ENCODE measurements at regions not wholly inside any gene's neighbourhood (a gene's known extent, or its start where the extent isn't known, plus 50 kb on each side); places are given as distances from the start of the nearest gene placed in this dataset.
A peak's percentile ranks its signal among the peaks of the same experiment; 100 is the strongest.

GRCh38 chr2:120518819-120519218, 172.9 kb downstream of the INHBB start:
- no peak for TF ChIP-seq CTCF (conservative IDR thresholded peaks at IDR 0.05; ENCODE audit: low read depth, low read length)
- DNase-seq (ENCODE audit: low read depth), result no peak
- H3K4me3 ChIP-seq (ENCODE audit: low read length), result no peak overlapping the region

- no peak for TF ChIP-seq CTCF (conservative IDR thresholded peaks at IDR 0.05; ENCODE audit: low read depth, low read length)
- H3K4me3 ChIP-seq (ENCODE audit: low read length), result no peak overlapping the region
- DNase-seq (ENCODE audit: low read depth), result no peak
Measured at GRCh38 chr2:120519469-120519868, 173.5 kb downstream of the INHBB start.

GRCh38 chr2:120520454-120520853, 174.5 kb downstream of the INHBB start:
- no peak for TF ChIP-seq CTCF (conservative IDR thresholded peaks at IDR 0.05; ENCODE audit: low read depth, low read length)
- no peak for DNase-seq (ENCODE audit: low read depth)
- no peak overlapping the region for H3K4me3 ChIP-seq (ENCODE audit: low read length)

- peak; percentile 97 for TF ChIP-seq CTCF (conservative IDR thresholded peaks at IDR 0.05; ENCODE audit: low read depth, low read length)
- H3K4me3 ChIP-seq (ENCODE audit: low read length), result no peak overlapping the region
- no peak for DNase-seq (ENCODE audit: low read depth)
Measured at GRCh38 chr2:120520929-120521912, 175.3 kb downstream of the INHBB start.

- TF ChIP-seq CTCF (conservative IDR thresholded peaks at IDR 0.05; ENCODE audit: low read depth, low read length), result no peak
- DNase-seq (ENCODE audit: low read depth), result peak; percentile 49
- H3K4me3 ChIP-seq (ENCODE audit: low read length), result no peak overlapping the region
Measured at GRCh38 chr2:120522151-120522751, 176.3 kb downstream of the INHBB start.

- no peak overlapping the region for H3K4me3 ChIP-seq (ENCODE audit: low read length)
- DNase-seq (ENCODE audit: low read depth), result no peak
- TF ChIP-seq CTCF (conservative IDR thresholded peaks at IDR 0.05; ENCODE audit: low read depth, low read length), result no peak
Measured at GRCh38 chr2:120523766-120524165, 177.8 kb downstream of the INHBB start.
